GM18873 (cell line): ENCODE measurements at regions not wholly inside any gene's neighbourhood (a gene's known extent, or its start where the extent isn't known, plus 50 kb on each side); places are given as distances from the start of the nearest gene placed in this dataset.
A peak's percentile ranks its signal among the peaks of the same experiment; 100 is the strongest.
"Not testable (repeated sequence)": the region's sequence is repeated elsewhere in the genome, so short reads cannot be mapped to it uniquely, and the experiment has no call there.

Source experiments
- ATAC-seq: cut with Tn5 transposase; IDR thresholded peaks from one replicate; pipeline ENCODE4 v1.9.1; 2021; ENCODE audit warnings: mild to moderate bottlenecking, moderate library complexity, moderate number of reproducible peaks; ENCODE audit not compliant: unreplicated experiment, low FRiP score

DNA sequence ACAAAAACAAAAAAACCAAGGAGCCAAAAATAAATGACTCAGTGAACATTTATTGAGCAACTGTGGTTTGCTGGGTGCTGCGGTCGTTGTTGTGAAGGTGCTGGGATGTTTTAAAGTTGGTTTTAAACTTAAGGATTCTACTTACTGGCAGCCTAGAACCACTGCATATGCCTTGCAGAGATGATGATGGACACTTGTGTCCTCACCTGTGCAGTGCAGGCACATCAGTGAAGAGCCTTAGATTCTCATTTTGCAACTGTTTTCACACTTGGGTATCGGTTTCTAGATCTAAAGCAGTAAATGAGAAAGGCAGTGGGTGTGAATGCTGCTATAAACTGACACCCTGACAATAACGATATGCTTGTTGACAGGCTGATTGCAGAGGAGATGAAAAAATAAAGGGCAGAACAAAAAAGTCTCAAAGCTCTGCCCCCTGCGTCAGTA lies 68.8 kb downstream of the UTRN start:
- ATAC-seq = peak; percentile 39

DNA sequence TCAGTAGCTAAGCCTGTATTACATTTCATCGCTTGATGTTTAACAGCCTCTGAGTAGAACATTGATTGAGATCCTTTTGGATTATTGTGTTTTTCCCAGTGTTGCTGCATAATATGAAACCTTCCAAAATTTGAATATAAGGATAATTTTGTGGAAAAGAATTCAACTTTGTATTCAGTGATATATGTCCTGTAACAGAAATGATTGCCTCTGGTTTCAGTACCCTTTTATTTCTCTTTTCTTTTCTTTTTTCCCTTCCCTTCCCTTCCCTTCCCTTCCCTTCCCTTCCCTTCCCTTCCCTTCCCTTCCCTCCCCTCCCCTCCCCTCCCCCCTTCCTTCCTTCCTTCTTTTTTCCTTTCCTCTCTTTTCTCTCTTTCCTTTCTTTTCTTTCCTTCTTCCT lies 74.6 kb downstream of the UTRN start:
- no peak for ATAC-seq

DNA sequence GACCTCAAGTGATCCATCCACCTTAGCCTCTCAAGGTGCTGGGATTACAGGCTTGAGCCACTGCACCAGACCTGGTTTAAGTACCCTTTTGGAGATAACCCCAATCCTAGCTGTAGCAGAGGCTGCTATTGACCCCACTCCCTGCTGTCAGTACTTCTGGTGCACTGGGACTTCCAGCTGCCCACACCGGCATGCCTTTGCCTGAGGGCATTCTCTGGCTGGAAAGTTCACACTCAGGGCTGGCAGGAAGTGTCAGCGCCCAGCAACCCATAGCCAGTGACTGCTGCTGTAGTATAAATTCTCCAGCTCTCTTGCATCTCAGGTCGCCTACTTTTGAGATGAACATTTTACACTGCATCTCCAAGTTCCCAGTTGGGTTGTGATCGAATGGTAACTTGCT lies 75.3 kb downstream of the UTRN start:
- no peak for ATAC-seq

DNA sequence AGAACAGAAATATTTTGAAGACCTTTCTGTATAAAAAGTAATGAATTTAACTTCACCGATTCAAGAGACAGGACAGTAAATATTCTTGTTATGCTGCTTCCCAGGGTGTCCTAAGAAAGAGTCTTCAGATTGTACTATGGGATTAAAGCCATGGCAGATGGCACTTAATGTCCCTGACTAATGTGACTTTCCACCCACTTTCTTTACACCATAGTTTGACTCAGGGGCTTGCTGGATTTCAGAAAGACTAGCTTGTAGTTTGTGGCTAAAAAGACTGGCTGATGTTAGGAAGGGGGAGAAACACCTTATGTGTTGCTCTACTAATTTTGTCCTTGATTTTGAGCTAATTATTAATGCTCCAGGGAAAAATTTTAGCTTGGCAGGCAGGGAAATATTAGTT lies 75.9 kb downstream of the UTRN start:
- ATAC-seq = no peak

DNA sequence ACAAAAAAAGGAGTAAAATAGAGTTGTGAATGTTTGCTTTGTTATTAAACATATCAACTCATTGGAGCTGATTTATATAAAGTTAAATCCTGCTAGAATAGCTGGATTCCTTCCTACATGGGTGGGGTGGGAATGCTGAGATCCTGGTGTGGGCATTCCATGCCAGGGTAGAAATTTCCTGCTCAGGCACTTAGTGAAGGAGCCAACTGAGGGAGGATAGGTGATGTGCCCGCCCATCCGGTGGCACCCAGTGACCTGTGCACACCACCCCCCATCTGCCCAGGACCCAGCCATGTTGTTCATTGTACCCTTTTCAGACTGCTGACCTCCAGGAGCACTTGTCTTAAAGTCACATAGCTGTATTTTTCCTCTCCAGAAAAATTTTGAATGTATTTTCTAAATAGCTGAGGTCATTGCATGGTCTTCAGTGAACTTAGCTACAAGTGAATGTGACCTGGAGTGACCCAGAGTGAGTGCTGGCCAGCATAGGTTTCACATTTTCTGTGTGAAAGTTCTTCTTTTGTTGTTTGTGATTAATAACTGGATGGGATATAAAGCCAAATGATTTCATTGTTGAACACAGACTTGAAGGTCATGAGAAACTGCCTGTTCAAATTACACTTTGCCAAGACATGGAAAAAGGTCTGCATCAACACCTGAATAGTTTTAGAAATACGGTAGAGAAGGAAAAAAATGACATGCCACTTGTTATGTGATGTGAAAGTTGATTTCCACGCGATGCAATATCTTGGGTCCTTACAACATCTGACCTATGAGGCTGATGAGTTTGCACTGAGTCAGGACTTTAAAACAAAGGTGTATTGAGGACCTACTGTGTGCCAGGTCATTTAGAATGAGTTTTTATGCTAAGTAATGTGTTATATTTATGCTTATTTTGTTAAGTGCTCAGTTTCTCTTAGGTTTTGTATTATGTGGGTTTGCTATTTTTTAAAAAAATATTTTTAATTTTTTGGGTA lies 77.2 kb downstream of the UTRN start:
- ATAC-seq = no peak

DNA sequence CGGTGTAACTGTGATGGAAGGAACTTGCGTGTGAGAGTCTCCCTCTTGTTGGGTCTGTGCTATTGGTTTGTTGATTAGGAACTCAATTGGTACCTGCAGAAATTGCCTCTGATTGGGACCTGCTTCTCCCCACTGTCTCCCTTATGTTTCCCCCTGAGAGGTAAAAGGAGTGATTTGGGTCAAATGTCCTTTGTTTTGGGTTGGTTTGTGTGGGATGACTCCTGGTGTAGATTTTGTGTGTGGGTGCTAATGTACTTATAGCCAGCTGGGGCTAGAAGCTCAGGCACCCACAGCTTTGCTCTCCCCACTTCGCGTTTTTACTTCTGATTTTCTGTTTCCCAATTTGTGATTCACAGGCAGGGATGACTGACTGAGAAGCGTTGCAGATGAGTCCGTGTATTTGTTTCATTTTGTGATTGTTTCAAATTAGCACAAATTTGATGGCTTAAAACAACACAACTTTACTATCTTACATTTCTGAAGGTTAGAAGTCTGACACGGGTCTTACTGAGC lies 79.1 kb downstream of the UTRN start:
- no peak for ATAC-seq

DNA sequence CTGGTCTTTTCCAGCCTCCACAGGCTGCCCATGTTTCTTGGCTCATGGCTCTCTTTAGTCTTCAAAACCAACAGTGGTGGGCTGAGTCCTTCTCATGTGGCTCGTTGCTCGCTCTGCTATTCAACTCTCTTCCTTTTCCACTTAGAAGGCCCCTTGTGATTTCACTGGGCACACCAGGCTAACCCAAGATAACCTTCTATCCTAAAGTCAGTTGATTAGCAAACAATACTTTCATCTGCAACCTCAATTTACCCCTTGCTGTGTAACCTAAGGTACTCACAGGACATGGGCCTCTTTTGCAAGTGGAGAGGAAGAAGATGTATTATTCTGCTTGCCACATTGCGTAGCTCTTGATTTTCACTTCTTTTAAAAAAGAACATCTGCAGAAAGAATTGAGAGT lies 79.6 kb downstream of the UTRN start:
- ATAC-seq = no peak

DNA sequence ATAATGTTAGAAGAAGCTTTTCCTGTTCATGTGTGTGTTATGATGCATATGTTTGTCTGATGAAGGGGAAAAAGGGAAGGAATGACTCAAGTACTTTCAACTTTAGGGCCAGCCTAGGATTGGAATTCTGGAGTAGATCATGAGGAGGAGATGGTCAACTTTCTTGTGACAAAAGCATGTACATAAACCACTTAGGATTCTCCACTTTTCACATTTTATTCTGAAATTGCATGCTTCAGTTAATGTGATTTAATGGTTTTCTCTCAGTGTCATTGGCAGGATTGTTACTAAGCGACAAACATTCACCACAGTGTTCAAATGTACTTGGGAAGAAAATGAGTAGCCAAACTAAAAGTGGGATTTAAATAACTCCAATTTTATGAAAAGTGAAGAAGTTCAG lies 80.1 kb downstream of the UTRN start:
- no peak for ATAC-seq

DNA sequence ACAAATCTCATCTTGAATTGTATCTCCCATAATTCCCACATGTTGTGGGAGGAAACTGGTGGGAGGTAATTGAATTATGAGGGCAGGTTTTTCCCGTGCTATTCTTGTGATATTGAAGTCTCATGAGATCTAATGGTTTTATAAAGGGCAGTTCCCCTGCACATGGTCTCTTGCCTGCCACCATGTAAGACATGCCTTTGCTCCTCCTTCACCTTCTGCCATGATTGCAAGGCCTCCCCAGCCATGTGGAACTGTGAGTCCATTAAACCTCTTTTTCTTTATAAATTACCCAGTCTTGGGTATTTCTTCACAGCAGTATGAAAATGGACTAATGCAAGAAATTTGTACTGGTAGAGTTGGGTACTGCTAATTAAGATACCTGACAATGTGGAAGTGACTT lies 84.6 kb downstream of the UTRN start:
- not testable (repeated sequence) for ATAC-seq

DNA sequence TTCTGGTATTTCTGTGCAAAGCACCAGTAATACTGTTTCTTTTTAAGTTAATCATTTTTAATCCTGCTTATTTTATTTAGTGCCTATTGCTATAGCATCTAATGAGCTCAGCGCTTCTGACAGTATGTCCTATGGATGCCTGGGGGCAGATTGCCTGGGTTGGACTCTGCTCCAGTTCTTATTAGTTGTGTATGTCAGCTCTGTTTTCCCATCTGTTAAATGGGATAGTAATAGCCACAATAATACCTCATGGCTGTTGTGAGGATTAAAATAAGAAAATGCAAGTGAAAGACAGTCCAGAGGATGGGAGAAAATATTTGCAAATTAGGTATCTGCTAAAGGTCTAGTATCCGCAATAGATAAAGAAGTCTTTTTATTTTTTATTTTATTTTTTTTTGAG lies 87.0 kb downstream of the UTRN start:
- ATAC-seq = no peak

DNA sequence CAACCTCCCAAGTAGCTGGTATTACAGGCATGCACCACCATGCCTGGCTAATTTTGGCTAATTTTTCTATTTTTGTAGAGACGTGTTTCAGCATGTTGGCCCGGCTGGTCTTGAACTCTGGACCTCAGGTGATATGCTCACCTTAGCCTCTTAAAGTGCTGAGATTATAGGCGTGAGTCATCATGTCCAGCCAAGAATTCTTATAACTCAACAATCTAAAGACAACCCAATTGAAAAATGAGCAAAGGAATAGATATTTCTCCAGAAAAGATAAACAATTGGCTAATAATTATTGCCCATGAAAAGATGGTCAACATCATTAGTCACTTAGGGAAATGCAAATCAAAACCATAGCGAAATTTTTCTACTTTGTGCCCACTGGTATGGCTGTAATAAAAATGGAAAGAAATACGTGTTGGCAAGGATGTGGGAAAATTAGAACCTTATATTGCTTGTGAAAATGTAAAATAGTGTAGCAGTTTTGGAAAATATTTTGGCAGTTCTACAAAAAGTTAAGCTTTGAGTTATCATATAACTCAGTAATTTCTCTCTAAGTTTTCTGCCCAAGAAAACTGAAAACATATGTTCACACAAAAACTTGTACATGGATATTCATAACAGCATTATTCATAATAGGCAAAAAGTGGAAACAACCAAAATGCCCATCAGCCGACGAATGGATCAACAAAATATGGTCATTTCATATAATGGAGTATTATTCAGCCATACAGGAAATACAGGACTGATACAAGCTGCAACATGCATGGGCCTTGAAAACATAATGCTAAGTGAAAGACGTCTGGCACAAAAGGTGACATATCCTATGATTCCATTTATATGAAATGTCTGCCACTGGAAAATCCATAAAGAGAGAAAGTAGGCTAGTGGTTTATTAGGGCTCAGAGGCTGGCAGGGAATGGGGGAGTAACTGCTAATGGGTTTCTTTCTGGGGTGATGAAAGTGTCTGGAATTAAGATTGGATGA lies 87.8 kb downstream of the UTRN start:
- no peak for ATAC-seq

DNA sequence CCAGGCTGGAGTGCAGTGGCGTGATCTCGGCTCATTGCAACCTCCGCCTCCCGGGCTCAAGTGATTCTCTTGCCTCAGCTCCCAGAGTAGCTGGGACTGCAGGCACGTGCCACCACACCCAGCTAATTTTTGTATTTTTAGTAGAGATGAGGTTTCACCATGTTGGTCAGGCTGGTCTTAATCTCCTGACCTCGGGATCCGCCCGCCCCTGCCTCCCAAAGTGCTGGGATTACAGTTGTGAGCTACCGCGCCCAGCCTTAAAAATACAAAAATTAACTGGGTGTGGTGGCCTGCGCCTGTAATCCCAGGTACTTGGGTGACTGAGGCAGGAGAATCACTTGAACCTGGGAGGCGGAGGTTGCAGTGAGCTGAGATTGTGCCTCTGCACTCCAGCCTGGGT lies 89.4 kb downstream of the UTRN start:
- not testable (repeated sequence) for ATAC-seq

DNA sequence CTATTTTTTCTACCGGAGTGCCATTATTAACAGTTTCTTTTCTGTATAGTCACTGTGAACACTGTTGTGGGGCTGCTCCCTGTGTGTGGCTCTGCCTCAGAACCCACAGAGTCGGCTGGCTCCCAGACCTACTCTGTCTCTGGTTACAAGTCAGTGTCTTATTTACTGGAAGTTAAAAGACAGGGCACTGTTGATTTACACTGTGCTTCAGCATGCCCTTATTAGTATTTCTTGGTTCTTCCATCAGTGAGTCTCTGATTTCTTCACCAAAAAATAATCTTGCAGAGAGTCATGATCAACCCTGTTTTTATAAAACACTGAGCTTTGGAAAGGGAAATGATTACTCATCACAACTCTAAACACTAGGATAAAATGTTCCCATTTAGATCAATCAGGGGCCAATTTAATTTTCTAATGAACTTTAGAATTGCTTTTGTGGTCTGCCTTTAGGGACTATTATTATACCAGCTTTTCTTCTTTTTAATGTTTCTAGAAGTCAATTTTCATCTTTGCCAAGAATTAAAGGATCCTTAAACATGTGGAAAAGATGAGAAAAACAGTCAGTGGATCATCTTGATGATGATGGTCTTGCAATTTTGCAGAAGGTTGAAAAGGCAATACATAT lies 92.6 kb downstream of the UTRN start:
- no peak for ATAC-seq

DNA sequence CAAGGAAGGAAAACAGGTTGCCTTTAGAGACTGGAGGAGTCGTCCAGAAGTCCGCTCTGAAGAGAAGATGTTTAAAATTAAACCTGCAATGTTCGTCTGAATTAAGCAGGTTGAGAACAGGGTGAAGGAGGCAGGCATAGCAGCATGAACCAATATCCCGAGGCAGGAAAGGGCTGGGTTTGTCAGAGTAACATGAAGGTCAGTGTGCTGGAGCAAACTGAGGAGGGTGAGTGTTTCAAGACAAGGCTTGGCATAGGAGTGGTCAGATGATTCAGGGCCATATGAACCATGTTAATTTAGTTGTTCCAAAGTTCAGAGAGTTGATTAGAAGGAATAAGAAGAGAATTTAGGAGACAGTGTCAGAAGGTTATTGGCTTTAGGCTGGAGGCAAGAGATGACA lies 93.3 kb downstream of the UTRN start:
- no peak for ATAC-seq

DNA sequence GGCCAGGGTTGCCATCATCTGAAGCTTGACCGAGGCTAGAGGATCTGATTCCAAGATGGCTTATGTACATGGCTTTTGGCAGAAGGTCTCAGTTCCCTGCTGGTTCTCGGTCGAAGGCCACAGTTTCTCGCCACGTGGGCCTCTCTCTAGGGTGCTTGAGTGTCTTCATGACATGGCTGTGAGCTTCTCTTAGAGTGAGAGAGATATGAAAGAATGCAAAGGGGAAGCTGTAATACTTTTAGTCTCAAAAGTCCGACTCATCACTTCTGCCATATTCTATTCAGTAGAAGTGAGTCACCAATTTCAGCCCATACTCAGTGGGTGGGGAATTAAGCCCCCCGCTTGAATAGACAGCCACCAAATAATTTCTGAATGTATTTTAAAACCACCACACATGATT lies 94.2 kb downstream of the UTRN start:
- no peak for ATAC-seq

DNA sequence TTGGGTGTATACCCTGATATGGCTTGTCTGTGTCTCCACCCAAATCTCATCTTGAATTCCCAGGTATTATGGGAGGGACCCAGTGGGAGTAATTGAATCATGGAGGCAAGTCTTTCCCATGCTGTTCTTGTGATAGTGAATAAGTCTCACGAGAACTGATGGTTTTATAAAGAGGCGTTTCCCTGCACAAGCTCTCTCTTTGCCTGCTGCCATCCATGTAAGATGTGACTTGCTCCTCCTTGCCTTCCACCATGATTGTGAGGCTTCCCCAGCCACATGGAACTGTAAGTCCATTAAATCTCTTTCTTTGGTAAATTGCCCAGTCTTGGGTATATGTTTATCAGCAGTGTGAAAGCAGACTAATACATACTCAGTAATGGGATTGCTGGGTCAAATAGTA lies 96.4 kb downstream of the UTRN start:
- not testable (repeated sequence) for ATAC-seq

DNA sequence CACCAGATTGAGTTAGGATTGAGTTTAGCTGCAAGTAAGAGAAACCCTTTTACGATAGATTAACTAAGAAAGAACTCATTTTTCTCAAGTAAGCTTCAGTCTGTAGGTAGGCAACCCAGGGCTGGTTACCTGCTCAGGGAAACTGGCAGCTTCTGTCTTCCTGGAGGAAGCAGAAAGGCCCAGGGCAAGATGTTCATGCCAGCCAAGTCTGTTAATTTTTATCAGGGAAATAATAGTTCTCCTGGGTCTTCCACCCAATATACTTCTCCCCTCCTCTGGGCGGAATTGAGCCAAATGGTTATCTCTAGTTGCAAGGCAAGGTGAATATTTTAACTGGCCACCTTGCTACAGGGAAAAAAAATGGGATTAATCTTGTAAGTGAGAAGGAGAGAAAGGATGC lies 98.2 kb downstream of the UTRN start:
- ATAC-seq = no peak

DNA sequence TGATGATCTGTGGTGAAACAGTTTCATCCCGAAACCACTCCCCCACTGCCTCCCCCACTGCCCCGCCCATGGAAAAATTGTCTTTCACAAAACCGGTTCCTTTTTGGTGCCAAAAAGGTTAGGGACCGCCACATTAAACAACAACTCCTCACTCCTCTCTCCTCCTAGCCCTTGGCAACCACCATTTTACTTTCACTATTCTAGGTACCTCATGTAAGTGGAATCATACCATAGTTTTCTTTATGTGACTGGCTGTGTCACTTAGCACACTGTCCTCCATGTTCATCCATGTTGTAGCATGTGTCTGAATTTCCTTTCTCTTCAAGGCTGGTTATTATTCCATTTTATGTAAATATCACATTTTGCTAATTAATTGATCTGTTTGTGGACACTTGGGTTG lies 99.3 kb downstream of the UTRN start:
- no peak for ATAC-seq

DNA sequence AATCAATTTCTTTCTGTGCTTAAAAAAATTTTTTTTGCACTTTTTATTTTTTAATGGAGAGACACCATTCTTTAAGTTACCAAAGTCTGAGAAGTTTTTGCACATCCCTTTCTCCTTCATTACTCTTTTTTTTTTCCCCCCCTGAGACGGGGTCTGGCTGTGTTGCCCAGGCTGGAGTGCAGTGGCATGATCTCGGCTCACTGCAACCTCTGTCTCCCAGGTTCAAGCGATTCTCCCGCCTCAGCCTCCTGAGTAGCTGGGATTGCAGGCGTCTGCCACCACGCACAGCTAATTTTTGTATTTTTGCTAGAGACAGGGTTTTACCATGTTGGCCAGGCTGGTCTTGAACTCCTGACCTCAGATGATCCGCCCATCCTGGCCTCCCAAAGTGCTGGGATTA lies 104.3 kb downstream of the UTRN start:
- ATAC-seq = not testable (repeated sequence)

DNA sequence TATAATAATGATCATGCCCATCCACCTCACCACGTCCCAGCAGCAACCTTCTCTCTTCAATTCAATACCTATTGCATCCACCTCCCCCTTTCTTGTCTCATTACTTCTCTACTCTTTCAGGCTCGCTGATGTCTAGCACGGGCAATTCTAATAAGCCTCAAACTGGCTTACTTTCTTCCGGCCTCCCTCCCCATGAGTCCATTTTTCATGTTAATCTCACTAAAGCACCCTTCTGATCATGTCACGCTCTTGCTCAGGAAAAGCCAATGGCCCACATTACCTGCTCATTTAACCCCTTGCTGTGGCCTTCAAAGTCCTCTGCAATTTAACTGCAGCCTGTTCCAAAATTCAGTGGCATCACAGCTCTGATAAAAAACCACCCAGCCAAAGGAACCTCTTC lies 105.1 kb downstream of the UTRN start:
- ATAC-seq = no peak
